ENCODE measurements at regions not wholly inside any gene's neighbourhood (a gene's known extent, or its start where the extent isn't known, plus 50 kb on each side); places are given as distances from the start of the nearest gene placed in this dataset.

DNA sequence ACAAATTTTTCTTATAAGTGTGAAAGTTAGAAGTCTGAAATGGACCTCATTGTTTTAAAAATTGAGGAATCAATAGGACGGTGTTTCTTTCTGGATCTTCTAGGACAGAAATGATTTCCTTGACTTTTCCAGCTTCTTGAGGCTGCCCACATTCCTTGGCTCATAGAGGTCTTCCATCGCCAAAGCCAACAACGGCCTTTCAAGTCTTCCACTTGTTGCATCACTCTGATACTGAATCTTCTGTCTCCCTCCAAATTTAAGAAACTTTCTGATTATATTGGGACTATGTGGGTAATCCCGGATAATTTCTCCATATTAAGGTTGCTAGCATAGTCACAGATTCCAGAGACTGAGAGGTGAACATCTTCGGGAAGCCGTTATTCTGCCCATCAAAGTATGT, 595.4 kb upstream of the ADAMTS5 start:
- Histone ChIP-seq H3K4me3 (ENCODE audit: insufficient read depth, low read length, poor library complexity, severe bottlenecking) (no peak overlapping the region), H3K79me2 (ENCODE audit: insufficient read depth, low read length) (no peaks in the 10 kb centered on the region), H3K9ac (ENCODE audit: low read length) (no peak overlapping the region), H3K9me2 (replicated peaks; ENCODE audit: insufficient read depth, low read length) (no peaks in the 10 kb centered on the region), H3K4me2 (ENCODE audit: low read depth, low read length, poor library complexity, severe bottlenecking) (no peak overlapping the region), H3K27ac (ENCODE audit: low read depth, low read length) (no peak overlapping the region), H3K36me3 (ENCODE audit: low read length) (no peaks in the 10 kb centered on the region), H3F3A (ENCODE audit: insufficient read depth) (no peaks in the 10 kb centered on the region), H3K27me3 (ENCODE audit: low read length) (no peaks in the 10 kb centered on the region), H3K9me3 (ENCODE audit: insufficient read depth, low read length) (no peaks in the 10 kb centered on the region), H2AFZ (ENCODE audit: low read depth, low read length, severe bottlenecking) (no peak overlapping the region), H4K20me1 (ENCODE audit: low read depth, low read length) (no peaks in the 10 kb centered on the region)
- TF ChIP-seq, protein P1, sequence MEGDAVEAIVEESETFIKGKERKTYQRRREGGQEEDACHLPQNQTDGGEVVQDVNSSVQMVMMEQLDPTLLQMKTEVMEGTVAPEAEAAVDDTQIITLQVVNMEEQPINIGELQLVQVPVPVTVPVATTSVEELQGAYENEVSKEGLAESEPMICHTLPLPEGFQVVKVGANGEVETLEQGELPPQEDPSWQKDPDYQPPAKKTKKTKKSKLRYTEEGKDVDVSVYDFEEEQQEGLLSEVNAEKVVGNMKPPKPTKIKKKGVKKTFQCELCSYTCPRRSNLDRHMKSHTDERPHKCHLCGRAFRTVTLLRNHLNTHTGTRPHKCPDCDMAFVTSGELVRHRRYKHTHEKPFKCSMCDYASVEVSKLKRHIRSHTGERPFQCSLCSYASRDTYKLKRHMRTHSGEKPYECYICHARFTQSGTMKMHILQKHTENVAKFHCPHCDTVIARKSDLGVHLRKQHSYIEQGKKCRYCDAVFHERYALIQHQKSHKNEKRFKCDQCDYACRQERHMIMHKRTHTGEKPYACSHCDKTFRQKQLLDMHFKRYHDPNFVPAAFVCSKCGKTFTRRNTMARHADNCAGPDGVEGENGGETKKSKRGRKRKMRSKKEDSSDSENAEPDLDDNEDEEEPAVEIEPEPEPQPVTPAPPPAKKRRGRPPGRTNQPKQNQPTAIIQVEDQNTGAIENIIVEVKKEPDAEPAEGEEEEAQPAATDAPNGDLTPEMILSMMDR (IDR thresholded peaks at IDR 0.05; ENCODE audit: insufficient read depth, low read length, poor library complexity, severe bottlenecking), result no peak
- no peak for TF ChIP-seq EZH2phosphoT487 (conservative IDR thresholded peaks at IDR 0.05; ENCODE audit: low read length)

DNA sequence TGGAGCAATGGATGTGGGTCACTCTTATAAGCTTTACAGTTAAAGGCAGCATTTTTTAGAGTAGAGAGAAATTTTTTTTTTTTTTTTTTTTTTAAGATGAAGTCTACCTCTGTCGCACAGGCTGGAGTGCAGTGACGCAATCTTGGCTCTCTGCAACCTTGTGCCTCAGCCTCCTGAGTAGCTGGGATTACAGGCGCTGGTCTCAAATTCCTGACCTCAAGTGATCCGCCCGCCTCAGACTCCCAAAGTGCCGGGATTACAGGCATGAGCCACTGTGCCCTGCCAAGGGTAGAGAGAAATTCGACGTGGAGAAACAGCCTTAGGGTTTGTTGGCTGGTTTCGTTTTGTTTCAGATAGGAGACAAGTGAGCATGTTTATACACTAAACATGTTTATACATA, 594.2 kb upstream of the ADAMTS5 start:
- TF ChIP-seq, protein P1 (IDR thresholded peaks at IDR 0.05; ENCODE audit: insufficient read depth, low read length, poor library complexity, severe bottlenecking), result no peak
- no peak for TF ChIP-seq EZH2phosphoT487 (conservative IDR thresholded peaks at IDR 0.05; ENCODE audit: low read length)
- H3K36me3 ChIP-seq (ENCODE audit: low read length), result no peaks in the 10 kb centered on the region
- H2AFZ ChIP-seq (ENCODE audit: low read depth, low read length, severe bottlenecking), result no peak overlapping the region
- no peak overlapping the region for H3K9ac ChIP-seq (ENCODE audit: low read length)
- H3K79me2 ChIP-seq (ENCODE audit: insufficient read depth, low read length), result no peaks in the 10 kb centered on the region
- H3K4me2 ChIP-seq (ENCODE audit: low read depth, low read length, poor library complexity, severe bottlenecking), result no peak overlapping the region
- no peaks in the 10 kb centered on the region for H3K27me3 ChIP-seq (ENCODE audit: low read length)
- H3K9me3 ChIP-seq (ENCODE audit: insufficient read depth, low read length), result no peaks in the 10 kb centered on the region
- no peaks in the 10 kb centered on the region for H3F3A ChIP-seq (ENCODE audit: insufficient read depth)
- no peaks in the 10 kb centered on the region for H4K20me1 ChIP-seq (ENCODE audit: low read depth, low read length)
- H3K27ac ChIP-seq (ENCODE audit: low read depth, low read length), result no peak overlapping the region
- no peaks in the 10 kb centered on the region for H3K9me2 ChIP-seq (replicated peaks; ENCODE audit: insufficient read depth, low read length)
- H3K4me3 ChIP-seq (ENCODE audit: insufficient read depth, low read length, poor library complexity, severe bottlenecking), result no peak overlapping the region

DNA sequence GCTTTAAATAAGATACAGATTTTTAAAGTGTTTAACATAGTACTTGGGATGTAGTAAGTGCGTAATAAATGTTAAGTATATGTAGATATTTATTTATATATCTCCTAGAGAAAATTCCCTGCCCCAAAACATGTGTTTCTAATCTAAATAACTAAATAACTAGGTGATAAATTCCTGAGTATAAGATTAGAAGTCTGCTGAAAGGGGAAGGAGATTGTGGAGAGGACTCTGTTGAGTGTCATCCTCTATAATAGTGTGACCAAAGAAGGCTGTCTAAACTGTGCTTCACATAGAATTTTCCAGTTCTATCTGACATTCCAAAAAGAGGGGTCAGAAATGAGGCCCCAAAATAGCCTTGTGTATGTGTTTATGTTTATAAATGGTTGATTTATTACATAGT, 590.5 kb upstream of the ADAMTS5 start:
- Histone ChIP-seq H3K27me3 (ENCODE audit: low read length) (no peaks in the 10 kb centered on the region), H3K9me2 (replicated peaks; ENCODE audit: insufficient read depth, low read length) (no peaks in the 10 kb centered on the region), H4K20me1 (ENCODE audit: low read depth, low read length) (no peaks in the 10 kb centered on the region), H3K36me3 (ENCODE audit: low read length) (no peaks in the 10 kb centered on the region), H3F3A (ENCODE audit: insufficient read depth) (no peaks in the 10 kb centered on the region), H3K79me2 (ENCODE audit: insufficient read depth, low read length) (no peaks in the 10 kb centered on the region), H3K9me3 (ENCODE audit: insufficient read depth, low read length) (no peaks in the 10 kb centered on the region), H3K9ac (ENCODE audit: low read length) (no peak overlapping the region), H3K4me2 (ENCODE audit: low read depth, low read length, poor library complexity, severe bottlenecking) (no peak overlapping the region), H3K27ac (ENCODE audit: low read depth, low read length) (no peak overlapping the region), H3K4me3 (ENCODE audit: insufficient read depth, low read length, poor library complexity, severe bottlenecking) (no peak overlapping the region), H2AFZ (ENCODE audit: low read depth, low read length, severe bottlenecking) (no peak overlapping the region)
- TF ChIP-seq, protein P1 (IDR thresholded peaks at IDR 0.05; ENCODE audit: insufficient read depth, low read length, poor library complexity, severe bottlenecking), result no peak
- no peak for TF ChIP-seq EZH2phosphoT487 (conservative IDR thresholded peaks at IDR 0.05; ENCODE audit: low read length)
